Lung (tissue), 11 donors: ENCODE measurements at regions not wholly inside any gene's neighbourhood (a gene's known extent, or its start where the extent isn't known, plus 50 kb on each side); places are given as distances from the start of the nearest gene placed in this dataset.

ENCODE experiments used
- ATAC-seq: fragments of 200-7000 bp; cut with Tn5 transposase; one replicate; pipeline ENCODE4 v1.9.1; 2020; ENCODE audit warnings: moderate number of reproducible peaks; ENCODE audit not compliant: insufficient read depth, low FRiP score
- DNase-seq, 3 donors: peaks; one replicate each; pipeline ENCODE4 v3.0.0-alpha.2; 2013 to 2017
- H3K27ac ChIP-seq, 2 donors: one replicate each; pipeline ENCODE4 v1.5.1; 2013; ENCODE audit warnings: mild to moderate bottlenecking in 2 of 2, moderate library complexity in 2 of 2, control low read depth in 1 of 2, inconsistent platforms in 1 of 2, low read depth in 1 of 2, low read length in 1 of 2
- H3K27me3 ChIP-seq, 3 donors: one replicate each; pipeline ENCODE4 v1.5.1; 2013; ENCODE audit warnings: low read length in 2 of 3; ENCODE audit not compliant: control insufficient read depth in 3 of 3, insufficient read depth in 3 of 3
- H3K36me3 ChIP-seq, 4 donors: one replicate each; pipeline ENCODE4 v1.5.1; 2013; ENCODE audit warnings: low read length in 4 of 4, mild to moderate bottlenecking in 1 of 4, moderate library complexity in 1 of 4; ENCODE audit not compliant: control insufficient read depth in 4 of 4, insufficient read depth in 4 of 4
- H3K4me1 ChIP-seq, 5 donors: one replicate each; pipeline ENCODE4 v1.5.1; 2013; ENCODE audit warnings: low read length in 5 of 5, mild to moderate bottlenecking in 2 of 5, moderate library complexity in 1 of 5; ENCODE audit not compliant: control insufficient read depth in 5 of 5, insufficient read depth in 5 of 5
- H3K4me3 ChIP-seq: one replicate; pipeline ENCODE4 v1.5.1; 2013; ENCODE audit warnings: mild to moderate bottlenecking, control low read depth, moderate library complexity
- H3K9ac ChIP-seq, 2 donors: one replicate each; pipeline ENCODE4 v1.5.1; 2013; ENCODE audit warnings: low read length in 2 of 2, control low read depth in 1 of 2; ENCODE audit not compliant: insufficient read depth in 1 of 2
- H3K9me3 ChIP-seq, 4 donors: one replicate each; pipeline ENCODE4 v1.5.1; 2013; ENCODE audit warnings: low read length in 3 of 4, mild to moderate bottlenecking in 1 of 4, moderate library complexity in 1 of 4; ENCODE audit not compliant: control insufficient read depth in 4 of 4, insufficient read depth in 3 of 4
- CTCF ChIP-seq: IDR thresholded peaks from 2 replicates; pipeline ENCODE4 v1.5.1; 2012; ENCODE audit warnings: mild to moderate bottlenecking; ENCODE audit errors: control extremely low read depth, extremely low read depth
- WGBS, 2 donors: extraction: QIAGEN DNeasy Blood & Tissue Kit; methylation state at CpG; one replicate each; pipeline ENCODE4 v1.1.7; 2013; 5-methylcytosine and 5-hydroxymethylcytosine counted together
- donor health status: control.
- donor health status: control.
- donor health status: Bipolar disorder and iron deficiency.
- donor health status: healthy.
- donor health status: DM: yes; HTN: yes; CAD: no.

DNA sequence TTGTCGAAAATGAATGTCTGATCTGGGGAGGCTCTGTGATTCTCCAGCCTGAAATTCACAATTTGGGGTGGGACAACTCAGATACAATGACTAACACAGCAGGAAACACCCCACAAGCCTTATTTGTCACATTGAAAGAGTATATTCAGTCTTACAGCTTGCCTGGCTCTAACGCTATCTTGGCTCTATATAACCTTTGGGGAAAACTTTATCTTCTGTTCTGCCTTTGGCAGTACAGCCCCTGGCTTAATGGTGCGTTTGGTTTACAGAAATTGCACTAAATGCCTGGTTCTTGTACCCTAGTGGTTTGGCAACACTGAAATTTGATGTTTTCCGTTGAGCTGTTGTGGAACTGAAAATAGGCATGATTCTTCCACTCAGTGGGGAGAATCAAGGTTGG is 178.1 kb upstream of the VEGFC start:
- peaks cover 0 to 3% (median 0%) of the 10 kb centered on the region in 4 donors for H3K9me3 ChIP-seq
- no peak overlapping the region for H3K9ac ChIP-seq
- DNase-seq (no peak), ATAC-seq (no peak)
- H3K4me3 ChIP-seq = no peak overlapping the region
- H3K4me1 ChIP-seq = no peaks in the 10 kb centered on the region
- no peak for TF ChIP-seq CTCF
- no peak overlapping the region for H3K27ac ChIP-seq
- 85 to 87% methylated on average over 4 of the region's 4 CpGs for WGBS, 2 donors
- no peaks in the 10 kb centered on the region for H3K27me3 ChIP-seq
- no peaks in the 10 kb centered on the region for H3K36me3 ChIP-seq

DNA sequence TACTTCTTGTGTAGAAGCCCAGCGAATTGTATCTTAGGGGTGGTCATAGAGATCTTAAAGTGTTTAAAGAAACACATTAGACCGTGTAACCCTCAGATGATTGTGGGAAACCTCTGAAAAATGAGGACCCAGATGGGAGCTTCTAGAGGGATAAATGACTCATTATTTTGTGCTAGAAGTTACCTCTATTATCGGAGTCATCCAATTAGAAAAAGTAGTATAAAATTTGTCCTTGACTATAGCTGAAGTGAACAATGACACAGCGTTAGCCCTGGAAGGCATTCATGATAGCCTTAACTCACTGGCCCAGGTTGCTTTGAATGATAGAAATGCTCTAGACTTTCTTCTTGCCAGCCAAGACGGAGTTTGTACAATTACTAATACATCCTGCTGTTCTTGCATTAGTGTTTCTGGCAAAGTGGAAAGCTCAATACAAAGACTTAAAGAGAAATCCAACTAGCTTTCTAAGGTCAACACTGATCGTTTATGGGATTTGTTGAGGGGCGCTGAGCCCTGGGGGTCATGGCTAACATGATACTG is 178.9 kb upstream of the VEGFC start:
- H3K4me3 ChIP-seq = no peak overlapping the region
- no peak for TF ChIP-seq CTCF
- DNase-seq (no peak), ATAC-seq (no peak)
- no peak overlapping the region for H3K27ac ChIP-seq
- H3K9ac ChIP-seq = no peak overlapping the region
- H3K27me3 ChIP-seq = no peaks in the 10 kb centered on the region
- H3K36me3 ChIP-seq = no peaks in the 10 kb centered on the region
- WGBS, 2 donors = 90 to 92% methylated on average over 7 of the region's 7 CpGs
- peaks cover 0 to 3% (median 0%) of the 10 kb centered on the region in 4 donors for H3K9me3 ChIP-seq
- no peaks in the 10 kb centered on the region for H3K4me1 ChIP-seq

DNA sequence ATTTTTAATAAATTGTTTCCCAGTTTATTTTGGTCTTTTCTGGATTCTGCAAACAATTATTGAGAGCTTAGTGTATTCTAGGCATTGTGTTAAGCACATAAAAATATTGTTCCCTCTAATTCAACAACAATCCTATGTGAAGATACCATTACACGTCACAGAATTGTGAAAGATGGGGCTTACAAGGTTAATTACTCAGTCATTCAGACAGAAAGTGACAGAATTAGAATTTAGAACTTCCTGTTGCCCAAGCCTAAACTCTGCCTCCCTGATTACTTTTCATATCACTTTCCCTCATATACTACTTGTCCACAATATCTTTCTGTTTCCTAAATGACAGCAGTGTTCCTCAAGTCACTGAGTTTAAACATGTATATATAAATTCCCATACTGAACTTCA is 186.7 kb upstream of the VEGFC start:
- ATAC-seq (no peak), DNase-seq (no peak)
- no peaks in the 10 kb centered on the region for H3K9me3 ChIP-seq
- no peak overlapping the region for H3K27ac ChIP-seq
- no peak overlapping the region for H3K9ac ChIP-seq
- H3K27me3 ChIP-seq = no peaks in the 10 kb centered on the region
- no peak for TF ChIP-seq CTCF
- 51 to 63% methylated on average over 1 of the region's 1 CpG for WGBS, 2 donors
- peaks cover 0 to 2% (median 0%) of the 10 kb centered on the region in 5 donors for H3K4me1 ChIP-seq
- no peaks in the 10 kb centered on the region for H3K36me3 ChIP-seq
- H3K4me3 ChIP-seq = no peak overlapping the region

DNA sequence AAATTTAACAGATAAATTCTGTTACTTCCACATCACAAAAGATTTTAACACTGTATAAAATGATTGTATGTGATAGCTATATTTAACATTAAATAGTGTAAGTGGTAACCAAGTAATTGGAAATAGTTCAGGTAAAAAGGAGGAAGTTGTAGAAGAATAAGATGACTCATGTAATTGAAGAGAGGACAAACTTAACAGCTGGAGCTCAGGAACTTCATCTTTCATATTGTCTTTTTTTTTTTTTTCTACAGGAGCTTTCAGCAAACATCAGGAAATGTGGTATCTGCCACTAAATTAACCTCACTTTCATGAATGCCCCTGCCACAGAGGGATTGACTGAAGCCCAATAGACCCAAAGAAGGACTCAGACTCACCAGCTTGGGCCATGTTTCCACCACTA is 188.4 kb upstream of the VEGFC start:
- DNase-seq = no peak
- peaks cover 0 to 2% (median 0%) of the 10 kb centered on the region in 5 donors for H3K4me1 ChIP-seq
- H3K27ac ChIP-seq = no peak overlapping the region
- H3K27me3 ChIP-seq = no peaks in the 10 kb centered on the region
- H3K9me3 ChIP-seq = no peaks in the 10 kb centered on the region
- no peak for ATAC-seq
- no peak overlapping the region for H3K4me3 ChIP-seq
- H3K9ac ChIP-seq = no peak overlapping the region
- H3K36me3 ChIP-seq = no peaks in the 10 kb centered on the region
- no peak for TF ChIP-seq CTCF
